ENCODE measurements at regions not wholly inside any gene's neighbourhood (a gene's known extent, or its start where the extent isn't known, plus 50 kb on each side); places are given as distances from the start of the nearest gene placed in this dataset.

DNA sequence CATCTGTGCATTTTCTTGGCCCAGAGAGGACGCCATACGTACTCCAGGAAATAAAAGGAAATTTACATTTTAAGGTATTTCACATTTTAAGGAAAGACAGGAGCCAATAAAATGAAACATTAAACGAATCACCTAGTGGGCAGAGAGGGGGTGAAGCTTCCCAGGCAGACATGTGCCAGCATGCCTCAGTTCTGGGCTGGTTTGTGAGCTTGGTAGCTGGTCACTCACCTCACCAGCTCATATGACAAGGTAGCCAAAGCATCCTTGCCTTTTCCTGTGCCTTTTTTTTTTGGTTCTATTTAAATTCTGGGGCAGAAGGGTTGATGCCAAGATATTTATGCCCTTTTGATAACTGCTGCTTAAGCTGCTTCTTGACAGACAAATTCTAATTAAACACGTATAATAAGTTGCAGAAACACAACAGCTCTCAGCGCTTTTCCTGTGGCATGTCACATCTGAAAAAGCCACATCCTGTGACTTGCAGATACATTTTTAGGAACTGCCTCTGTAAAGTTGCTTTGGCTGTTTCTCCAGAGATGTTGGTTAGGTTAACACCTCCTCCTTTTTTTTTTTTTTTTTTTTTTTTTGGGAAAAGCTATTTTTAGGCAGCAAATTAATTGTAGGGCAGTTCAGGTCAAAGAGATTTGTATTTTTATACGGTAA, 218.6 kb downstream of the PDCD6IP start:
- H3K36me3 ChIP-seq, result no peaks in the 10 kb centered on the region
- no peak for DNase-seq
- peaks cover 0 to 9% (median 3%) of the 10 kb centered on the region in 3 donors for H3K4me1 ChIP-seq
- no peak overlapping the region for H3K27ac ChIP-seq
- whole genome bisulfite sequencing, 2 donors, result 46 to 63% methylated on average over 6 of the region's 6 CpGs
- intact Hi-C loops (cut with DNase I), result no loop called here
- no peaks in the 10 kb centered on the region for H3K27me3 ChIP-seq
- TF ChIP-seq, protein P1, sequence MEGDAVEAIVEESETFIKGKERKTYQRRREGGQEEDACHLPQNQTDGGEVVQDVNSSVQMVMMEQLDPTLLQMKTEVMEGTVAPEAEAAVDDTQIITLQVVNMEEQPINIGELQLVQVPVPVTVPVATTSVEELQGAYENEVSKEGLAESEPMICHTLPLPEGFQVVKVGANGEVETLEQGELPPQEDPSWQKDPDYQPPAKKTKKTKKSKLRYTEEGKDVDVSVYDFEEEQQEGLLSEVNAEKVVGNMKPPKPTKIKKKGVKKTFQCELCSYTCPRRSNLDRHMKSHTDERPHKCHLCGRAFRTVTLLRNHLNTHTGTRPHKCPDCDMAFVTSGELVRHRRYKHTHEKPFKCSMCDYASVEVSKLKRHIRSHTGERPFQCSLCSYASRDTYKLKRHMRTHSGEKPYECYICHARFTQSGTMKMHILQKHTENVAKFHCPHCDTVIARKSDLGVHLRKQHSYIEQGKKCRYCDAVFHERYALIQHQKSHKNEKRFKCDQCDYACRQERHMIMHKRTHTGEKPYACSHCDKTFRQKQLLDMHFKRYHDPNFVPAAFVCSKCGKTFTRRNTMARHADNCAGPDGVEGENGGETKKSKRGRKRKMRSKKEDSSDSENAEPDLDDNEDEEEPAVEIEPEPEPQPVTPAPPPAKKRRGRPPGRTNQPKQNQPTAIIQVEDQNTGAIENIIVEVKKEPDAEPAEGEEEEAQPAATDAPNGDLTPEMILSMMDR (IDR thresholded peaks at IDR 0.05), result no peak
- no peak for TF ChIP-seq POLR2A (IDR thresholded peaks at IDR 0.05)
- H3K9me3 ChIP-seq, result no peaks in the 10 kb centered on the region
- H3K4me3 ChIP-seq, result no peak overlapping the region

DNA sequence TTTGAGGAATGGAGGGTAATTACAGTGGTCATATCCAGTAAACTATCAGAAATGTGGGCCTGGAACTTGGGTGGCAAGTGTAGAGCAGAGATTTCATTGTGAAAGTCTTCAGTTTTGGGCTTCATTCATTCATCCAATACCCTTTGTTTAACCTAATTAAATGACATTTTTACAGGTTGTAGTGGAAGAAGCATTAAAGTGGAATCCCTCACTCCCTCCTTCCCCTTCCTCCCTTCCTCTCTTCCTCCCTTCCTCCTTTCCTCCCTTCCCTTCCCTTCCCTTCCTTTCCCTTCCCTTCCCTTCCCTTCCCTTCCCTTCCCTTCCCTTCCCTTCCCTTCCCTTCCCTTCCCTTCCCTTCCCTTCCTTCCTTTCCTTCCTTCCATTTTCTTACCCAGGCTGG, 219.3 kb downstream of the PDCD6IP start:
- H3K4me3 ChIP-seq, result no peak overlapping the region

DNA sequence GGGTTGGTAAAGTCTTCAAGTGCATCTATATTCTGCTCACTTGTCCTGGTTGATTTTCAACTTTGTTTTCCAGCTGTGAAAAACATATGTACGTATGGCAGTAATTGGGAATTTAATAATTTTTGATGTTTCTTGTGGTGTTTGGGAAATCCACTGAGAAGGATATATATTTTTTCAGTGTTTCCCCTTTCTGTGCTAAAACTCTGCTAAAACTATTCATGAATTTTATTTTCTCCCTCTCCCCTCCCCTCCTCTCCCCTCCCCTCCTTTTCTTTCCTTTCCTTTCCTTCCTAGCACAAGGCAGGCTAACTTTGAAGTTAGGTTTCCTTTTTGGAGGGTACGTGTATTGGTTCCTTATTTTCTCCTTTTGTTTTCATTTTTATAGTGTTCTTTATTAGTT, 220.7 kb downstream of the PDCD6IP start:
- Histone ChIP-seq H3K27ac (no peak overlapping the region), H3K4me1 (no peaks in the 10 kb centered on the region), H3K36me3 (no peaks in the 10 kb centered on the region), H3K4me3 (no peak overlapping the region), H3K9me3 (no peaks in the 10 kb centered on the region), H3K27me3 (no peaks in the 10 kb centered on the region)
- TF ChIP-seq, protein P1 (IDR thresholded peaks at IDR 0.05), result no peak
- 35 to 79% methylated on average over 2 of the region's 2 CpGs for WGBS, 2 donors
- intact Hi-C loops (cut with DNase I), result no loop called here
- DNase-seq, result no peak

More for the DNA sequence above, 219.3 kb downstream of the PDCD6IP start:
- Histone ChIP-seq H3K4me1 (peaks cover 0 to 2% (median 0%) of the 10 kb centered on the region in 3 donors), H3K9me3 (no peaks in the 10 kb centered on the region), H3K36me3 (no peaks in the 10 kb centered on the region), H3K27me3 (no peaks in the 10 kb centered on the region), H3K27ac (no peak overlapping the region)
- no peak for TF ChIP-seq POLR2A (IDR thresholded peaks at IDR 0.05)
- TF ChIP-seq, protein P1 (IDR thresholded peaks at IDR 0.05), result no peak
- no peak for DNase-seq
- intact Hi-C loops (cut with DNase I), result no loop called here

DNA sequence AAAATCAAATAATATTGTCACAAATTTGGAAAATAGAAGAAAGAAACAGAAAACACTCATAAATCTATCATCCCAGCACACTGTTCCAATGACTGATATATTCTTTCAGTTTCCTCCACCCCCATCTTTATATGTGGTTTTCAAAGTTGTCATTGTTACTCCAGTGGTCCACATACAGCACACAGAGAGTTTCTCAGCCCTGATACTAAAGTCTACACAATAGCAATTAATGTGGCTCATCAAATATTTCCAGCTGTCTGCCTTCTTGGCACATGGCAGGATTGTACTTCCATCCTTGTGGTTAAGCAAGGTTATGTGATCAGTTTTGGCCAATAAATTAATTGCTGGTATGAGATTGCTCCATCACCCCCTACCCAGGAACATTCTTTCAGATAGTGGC, 221.7 kb downstream of the PDCD6IP start:
- H3K4me1 ChIP-seq, result no peaks in the 10 kb centered on the region
- H3K27me3 ChIP-seq, result no peaks in the 10 kb centered on the region
- H3K36me3 ChIP-seq, result no peaks in the 10 kb centered on the region
- DNase-seq, result no peak
- intact Hi-C loops (cut with DNase I), result no loop called here
- H3K9me3 ChIP-seq, result no peaks in the 10 kb centered on the region
- H3K27ac ChIP-seq, result no peak overlapping the region
- no peak overlapping the region for H3K4me3 ChIP-seq
- TF ChIP-seq, protein P1 (IDR thresholded peaks at IDR 0.05), result no peak
- no peak for TF ChIP-seq POLR2A (IDR thresholded peaks at IDR 0.05)

DNA sequence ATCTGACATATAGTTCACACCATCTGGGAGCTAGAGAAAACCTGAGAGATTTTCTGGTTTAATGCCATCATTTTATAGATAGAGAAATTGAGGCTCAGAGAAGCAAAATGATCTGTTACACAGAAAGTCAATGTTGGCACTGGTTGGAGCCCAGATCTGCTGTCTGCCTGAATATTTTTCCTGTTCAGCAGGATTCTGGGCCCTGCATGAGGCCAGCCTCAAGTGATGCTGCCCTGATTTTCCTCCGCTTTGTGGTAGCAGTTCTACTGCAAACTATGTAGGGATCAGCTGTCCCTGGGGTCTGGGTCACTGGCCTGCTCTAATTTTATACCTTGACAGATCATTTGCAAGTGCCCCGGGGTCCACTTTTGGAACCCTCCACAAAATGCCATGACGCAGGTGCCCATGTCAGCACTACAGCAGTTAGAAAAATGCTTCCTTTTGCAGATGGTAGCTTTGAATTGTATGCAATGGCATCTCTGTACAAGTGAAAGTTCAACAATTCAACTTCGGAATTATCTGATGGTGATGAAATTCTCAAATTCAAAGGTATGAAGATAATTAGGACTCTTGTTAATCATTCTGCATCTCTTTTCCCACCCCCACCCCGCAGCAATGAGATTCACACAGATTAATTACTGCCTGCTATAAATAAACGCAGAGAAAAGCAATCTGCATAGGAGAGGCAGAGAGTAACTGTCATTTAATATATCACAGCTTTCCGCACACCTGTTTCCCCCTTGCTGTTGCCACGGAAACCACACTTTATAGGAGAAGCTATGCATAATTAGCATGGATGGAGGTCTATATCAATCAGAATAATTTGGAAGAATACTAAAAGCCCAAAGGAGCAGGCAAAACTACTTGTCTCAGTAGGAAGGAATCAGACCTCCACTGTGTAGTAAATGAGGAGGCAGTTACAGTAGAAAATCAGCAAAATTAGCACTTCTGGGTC, 222.6 kb downstream of the PDCD6IP start:
- Histone ChIP-seq H3K27me3 (no peaks in the 10 kb centered on the region), H3K36me3 (no peaks in the 10 kb centered on the region), H3K4me3 (no peak overlapping the region), H3K27ac (no peak overlapping the region), H3K4me1 (no peaks in the 10 kb centered on the region), H3K9me3 (no peaks in the 10 kb centered on the region)
- DNase-seq, result no peak
- TF ChIP-seq, protein P1 (IDR thresholded peaks at IDR 0.05), result no peak
- no peak for TF ChIP-seq POLR2A (IDR thresholded peaks at IDR 0.05)
- intact Hi-C loops (cut with DNase I), result no loop called here
- WGBS, 2 donors, result 69 to 70% methylated on average over 8 of the region's 8 CpGs

Measured in esophagus squamous epithelium (tissue), 5 donors.